ENCODE measurements at regions not wholly inside any gene's neighbourhood (a gene's known extent, or its start where the extent isn't known, plus 50 kb on each side); places are given as distances from the start of the nearest gene placed in this dataset.

DNA sequence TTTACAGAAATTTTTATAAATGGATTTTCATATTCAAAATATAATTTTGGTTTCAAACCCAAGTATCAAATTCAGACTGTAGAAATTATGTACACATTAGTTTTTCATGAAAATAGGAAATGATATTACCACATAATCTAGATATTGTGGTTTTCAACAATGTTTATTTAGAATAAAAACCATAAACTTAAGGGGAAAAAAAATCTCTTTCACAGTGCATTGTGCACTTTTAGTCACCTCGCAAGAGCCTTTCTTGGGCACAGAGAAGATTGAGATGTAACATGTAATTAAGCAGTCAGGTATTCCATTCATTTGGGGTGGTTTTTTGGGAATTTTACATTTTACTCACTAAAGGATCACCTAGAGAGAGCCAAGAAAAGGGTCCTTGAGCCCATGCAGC is 104.0 kb downstream of the TANC2 start:
- Histone ChIP-seq H3K36me3 (ENCODE audit: insufficient read depth, low read length) (no peaks in the 10 kb centered on the region), H3K4me3 (ENCODE audit: low read length, poor library complexity, severe bottlenecking) (no peak overlapping the region), H3K79me2 (ENCODE audit: insufficient read depth, low read length) (no peaks in the 10 kb centered on the region), H3K9ac (ENCODE audit: low read depth, low read length, poor library complexity, severe bottlenecking) (no peak overlapping the region), H3K9me2 (replicated peaks; ENCODE audit: low read depth, low read length) (no peaks in the 10 kb centered on the region), H3K4me1 (ENCODE audit: insufficient read depth, low read length, poor library complexity, severe bottlenecking) (peaks cover 20% of the 10 kb centered on the region), H4K20me1 (ENCODE audit: insufficient read depth, low read length, poor library complexity, severe bottlenecking) (no peaks in the 10 kb centered on the region), H3K27me3 (ENCODE audit: insufficient read depth, low read length, poor library complexity, severe bottlenecking) (no peaks in the 10 kb centered on the region), H2AFZ (ENCODE audit: low read length) (no peak overlapping the region), H3K4me2 (ENCODE audit: low read depth, low read length, poor library complexity, severe bottlenecking) (no peak overlapping the region), H3F3A (ENCODE audit: low read depth) (no peaks in the 10 kb centered on the region), H3K9me3 (ENCODE audit: insufficient read depth, low read depth, low read length) (no peaks in the 10 kb centered on the region)
- TF ChIP-seq EZH2phosphoT487 (IDR thresholded peaks at IDR 0.05; ENCODE audit: borderline replicate concordance) = no peak
- TF ChIP-seq, protein P1, sequence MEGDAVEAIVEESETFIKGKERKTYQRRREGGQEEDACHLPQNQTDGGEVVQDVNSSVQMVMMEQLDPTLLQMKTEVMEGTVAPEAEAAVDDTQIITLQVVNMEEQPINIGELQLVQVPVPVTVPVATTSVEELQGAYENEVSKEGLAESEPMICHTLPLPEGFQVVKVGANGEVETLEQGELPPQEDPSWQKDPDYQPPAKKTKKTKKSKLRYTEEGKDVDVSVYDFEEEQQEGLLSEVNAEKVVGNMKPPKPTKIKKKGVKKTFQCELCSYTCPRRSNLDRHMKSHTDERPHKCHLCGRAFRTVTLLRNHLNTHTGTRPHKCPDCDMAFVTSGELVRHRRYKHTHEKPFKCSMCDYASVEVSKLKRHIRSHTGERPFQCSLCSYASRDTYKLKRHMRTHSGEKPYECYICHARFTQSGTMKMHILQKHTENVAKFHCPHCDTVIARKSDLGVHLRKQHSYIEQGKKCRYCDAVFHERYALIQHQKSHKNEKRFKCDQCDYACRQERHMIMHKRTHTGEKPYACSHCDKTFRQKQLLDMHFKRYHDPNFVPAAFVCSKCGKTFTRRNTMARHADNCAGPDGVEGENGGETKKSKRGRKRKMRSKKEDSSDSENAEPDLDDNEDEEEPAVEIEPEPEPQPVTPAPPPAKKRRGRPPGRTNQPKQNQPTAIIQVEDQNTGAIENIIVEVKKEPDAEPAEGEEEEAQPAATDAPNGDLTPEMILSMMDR (conservative IDR thresholded peaks at IDR 0.05; ENCODE audit: low read length) = no peak

DNA sequence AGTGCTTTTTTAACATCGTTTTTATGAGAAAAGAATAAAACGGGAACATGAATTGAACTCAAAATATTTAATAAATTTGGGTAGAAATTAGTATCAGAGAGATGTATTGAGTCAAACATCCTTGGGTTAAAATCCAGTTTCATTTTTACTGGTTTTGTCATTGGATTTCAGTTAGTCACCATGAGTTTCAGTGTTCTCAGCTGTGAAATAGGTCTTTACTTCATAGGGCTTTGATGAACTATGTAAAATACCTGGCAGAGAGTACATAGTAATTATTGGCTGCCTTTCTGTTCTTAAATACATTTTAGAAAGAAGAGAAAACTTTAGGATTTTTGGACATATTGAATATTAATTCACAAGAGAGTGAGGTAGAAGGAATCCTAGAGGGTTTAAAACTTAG is 105.8 kb downstream of the TANC2 start:
- H3K4me1 ChIP-seq (ENCODE audit: insufficient read depth, low read length, poor library complexity, severe bottlenecking) = peaks cover 11% of the 10 kb centered on the region
- H3K79me2 ChIP-seq (ENCODE audit: insufficient read depth, low read length) = no peaks in the 10 kb centered on the region

DNA sequence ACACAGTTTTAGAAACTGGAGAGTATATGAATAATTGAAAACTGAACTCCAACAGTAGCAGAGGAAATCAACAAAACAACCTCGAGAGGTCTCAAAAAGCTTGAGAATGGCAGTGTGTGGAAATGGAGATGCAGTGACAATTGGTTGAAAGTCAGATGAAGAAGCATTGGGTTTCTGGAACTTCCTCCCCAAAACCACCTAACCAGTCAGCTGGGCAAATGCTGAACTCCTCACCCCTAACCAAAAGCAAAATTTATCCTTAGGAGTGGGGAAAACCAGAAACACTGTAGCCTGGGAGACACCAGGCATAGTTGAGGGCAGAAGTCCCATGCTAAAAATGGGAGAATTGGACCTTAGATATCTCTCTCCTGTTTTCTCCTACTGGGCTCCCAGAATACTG is 109.9 kb downstream of the TANC2 start:
- no peaks in the 10 kb centered on the region for H3K27me3 ChIP-seq (ENCODE audit: insufficient read depth, low read length, poor library complexity, severe bottlenecking)
- H4K20me1 ChIP-seq (ENCODE audit: insufficient read depth, low read length, poor library complexity, severe bottlenecking) = no peaks in the 10 kb centered on the region
- no peak overlapping the region for H3K4me2 ChIP-seq (ENCODE audit: low read depth, low read length, poor library complexity, severe bottlenecking)
- H3K4me1 ChIP-seq (ENCODE audit: insufficient read depth, low read length, poor library complexity, severe bottlenecking) = peaks cover 4% of the 10 kb centered on the region
- no peaks in the 10 kb centered on the region for H3K9me2 ChIP-seq (replicated peaks; ENCODE audit: low read depth, low read length)
- no peaks in the 10 kb centered on the region for H3K9me3 ChIP-seq (ENCODE audit: insufficient read depth, low read depth, low read length)
- no peak overlapping the region for H3K9ac ChIP-seq (ENCODE audit: low read depth, low read length, poor library complexity, severe bottlenecking)
- no peak overlapping the region for H2AFZ ChIP-seq (ENCODE audit: low read length)
- no peaks in the 10 kb centered on the region for H3F3A ChIP-seq (ENCODE audit: low read depth)
- TF ChIP-seq EZH2phosphoT487 (IDR thresholded peaks at IDR 0.05; ENCODE audit: borderline replicate concordance) = no peak
- TF ChIP-seq, protein P1 (conservative IDR thresholded peaks at IDR 0.05; ENCODE audit: low read length) = no peak
- H3K79me2 ChIP-seq (ENCODE audit: insufficient read depth, low read length) = no peaks in the 10 kb centered on the region
- H3K36me3 ChIP-seq (ENCODE audit: insufficient read depth, low read length) = no peaks in the 10 kb centered on the region
- no peak overlapping the region for H3K4me3 ChIP-seq (ENCODE audit: low read length, poor library complexity, severe bottlenecking)

More for the DNA sequence above, 105.8 kb downstream of the TANC2 start:
- H3K9me2 ChIP-seq (replicated peaks; ENCODE audit: low read depth, low read length) = no peaks in the 10 kb centered on the region
- no peak overlapping the region for H3K4me3 ChIP-seq (ENCODE audit: low read length, poor library complexity, severe bottlenecking)
- no peaks in the 10 kb centered on the region for H3K27me3 ChIP-seq (ENCODE audit: insufficient read depth, low read length, poor library complexity, severe bottlenecking)
- H4K20me1 ChIP-seq (ENCODE audit: insufficient read depth, low read length, poor library complexity, severe bottlenecking) = no peaks in the 10 kb centered on the region
- TF ChIP-seq, protein P1 (conservative IDR thresholded peaks at IDR 0.05; ENCODE audit: low read length) = no peak
- TF ChIP-seq EZH2phosphoT487 (IDR thresholded peaks at IDR 0.05; ENCODE audit: borderline replicate concordance) = no peak
- no peak overlapping the region for H3K9ac ChIP-seq (ENCODE audit: low read depth, low read length, poor library complexity, severe bottlenecking)
- no peaks in the 10 kb centered on the region for H3K9me3 ChIP-seq (ENCODE audit: insufficient read depth, low read depth, low read length)
- H2AFZ ChIP-seq (ENCODE audit: low read length) = no peak overlapping the region
- H3K36me3 ChIP-seq (ENCODE audit: insufficient read depth, low read length) = no peaks in the 10 kb centered on the region
- no peaks in the 10 kb centered on the region for H3F3A ChIP-seq (ENCODE audit: low read depth)
- no peak overlapping the region for H3K4me2 ChIP-seq (ENCODE audit: low read depth, low read length, poor library complexity, severe bottlenecking)
